Choroid plexus epithelial cell (primary cell): ENCODE measurements at regions not wholly inside any gene's neighbourhood (a gene's known extent, or its start where the extent isn't known, plus 50 kb on each side); places are given as distances from the start of the nearest gene placed in this dataset.

Experiments
- DNase-seq: peaks from one replicate; pipeline ENCODE4 v3.0.0-alpha.2; 2010; ENCODE audit warnings: low read depth
- H3K4me3 ChIP-seq: 2 replicates; pipeline ENCODE4 v1.5.1; 2011; ENCODE audit warnings: low read depth, mild to moderate bottlenecking, control low read depth, low read length, moderate library complexity
- TF ChIP-seq, protein P1 (sequence below): conservative IDR thresholded peaks from 2 replicates; pipeline ENCODE4 v1.5.1; 2011; ENCODE audit warnings: low read depth, mild to moderate bottlenecking, control low read depth, inconsistent platforms, low read length, moderate library complexity

DNA sequence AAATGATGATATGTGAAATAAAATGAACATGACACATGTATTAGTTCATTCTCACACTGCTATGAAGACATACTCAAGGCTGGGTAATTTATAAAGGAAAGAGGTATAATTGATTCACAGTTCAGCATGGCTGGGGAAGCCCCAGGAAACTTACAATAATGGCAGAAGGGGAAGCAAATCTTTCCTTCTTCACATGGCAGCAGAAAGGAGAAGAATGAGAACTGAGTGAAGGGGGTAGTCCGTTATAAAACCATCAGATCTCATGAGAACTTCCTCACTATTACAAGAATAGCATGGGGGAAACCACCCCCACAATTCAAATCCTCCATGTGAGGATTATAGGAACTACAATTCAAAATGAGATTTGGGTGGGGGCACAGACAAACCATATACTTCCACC is 243.9 kb upstream of the GYPA start:
- TF ChIP-seq, protein P1, sequence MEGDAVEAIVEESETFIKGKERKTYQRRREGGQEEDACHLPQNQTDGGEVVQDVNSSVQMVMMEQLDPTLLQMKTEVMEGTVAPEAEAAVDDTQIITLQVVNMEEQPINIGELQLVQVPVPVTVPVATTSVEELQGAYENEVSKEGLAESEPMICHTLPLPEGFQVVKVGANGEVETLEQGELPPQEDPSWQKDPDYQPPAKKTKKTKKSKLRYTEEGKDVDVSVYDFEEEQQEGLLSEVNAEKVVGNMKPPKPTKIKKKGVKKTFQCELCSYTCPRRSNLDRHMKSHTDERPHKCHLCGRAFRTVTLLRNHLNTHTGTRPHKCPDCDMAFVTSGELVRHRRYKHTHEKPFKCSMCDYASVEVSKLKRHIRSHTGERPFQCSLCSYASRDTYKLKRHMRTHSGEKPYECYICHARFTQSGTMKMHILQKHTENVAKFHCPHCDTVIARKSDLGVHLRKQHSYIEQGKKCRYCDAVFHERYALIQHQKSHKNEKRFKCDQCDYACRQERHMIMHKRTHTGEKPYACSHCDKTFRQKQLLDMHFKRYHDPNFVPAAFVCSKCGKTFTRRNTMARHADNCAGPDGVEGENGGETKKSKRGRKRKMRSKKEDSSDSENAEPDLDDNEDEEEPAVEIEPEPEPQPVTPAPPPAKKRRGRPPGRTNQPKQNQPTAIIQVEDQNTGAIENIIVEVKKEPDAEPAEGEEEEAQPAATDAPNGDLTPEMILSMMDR = no peak
- no peak for DNase-seq
- no peak overlapping the region for H3K4me3 ChIP-seq

DNA sequence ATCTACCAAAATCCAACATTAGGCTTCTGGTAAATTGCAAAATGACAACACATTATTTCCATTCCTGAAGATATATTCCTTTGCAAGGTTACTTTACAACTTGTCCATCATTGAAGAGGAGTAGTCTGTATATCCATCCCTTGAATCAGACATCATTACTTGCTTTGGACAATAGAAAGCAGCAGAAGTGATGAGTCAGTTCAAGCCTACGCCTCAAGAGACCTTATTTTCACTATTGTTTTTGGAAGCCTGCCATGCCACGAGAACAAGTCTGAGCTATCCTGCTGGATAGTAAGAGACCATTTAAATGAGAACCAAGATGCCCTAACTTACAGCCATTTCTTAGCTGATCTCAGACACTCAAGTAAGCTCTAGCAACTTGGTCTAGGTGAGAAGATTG is 246.0 kb upstream of the HHIP start:
- peak; percentile 94 for DNase-seq
- no peak overlapping the region for H3K4me3 ChIP-seq
- TF ChIP-seq, protein P1 = no peak

DNA sequence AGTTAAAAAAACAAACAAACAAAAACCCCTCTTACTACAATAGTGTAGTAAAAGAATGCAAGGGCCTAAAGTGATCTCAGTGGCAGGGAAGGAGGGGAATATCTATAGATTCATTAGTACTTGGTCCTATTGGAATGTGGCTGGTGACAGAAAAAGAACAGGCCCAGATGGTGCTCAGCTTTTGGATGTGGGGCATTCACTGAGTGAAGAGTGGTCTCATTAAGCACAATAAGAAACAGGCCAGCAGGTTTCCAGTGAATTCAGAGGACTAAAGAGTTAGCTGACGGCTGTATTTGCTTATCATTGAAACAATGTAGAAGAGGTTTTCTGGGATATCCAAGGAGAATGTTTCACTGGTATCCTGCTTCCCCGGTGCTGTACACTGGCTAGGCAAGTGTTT is 243.8 kb upstream of the HHIP start:
- TF ChIP-seq, protein P1 = no peak
- H3K4me3 ChIP-seq = no peak overlapping the region
- no peak for DNase-seq

- H3K4me3 ChIP-seq = no peak overlapping the region
- no peak for DNase-seq
- TF ChIP-seq, protein P1 = no peak
Observed at GRCh38 chr4:144402999-144403398, 243.0 kb upstream of the HHIP start.

DNA sequence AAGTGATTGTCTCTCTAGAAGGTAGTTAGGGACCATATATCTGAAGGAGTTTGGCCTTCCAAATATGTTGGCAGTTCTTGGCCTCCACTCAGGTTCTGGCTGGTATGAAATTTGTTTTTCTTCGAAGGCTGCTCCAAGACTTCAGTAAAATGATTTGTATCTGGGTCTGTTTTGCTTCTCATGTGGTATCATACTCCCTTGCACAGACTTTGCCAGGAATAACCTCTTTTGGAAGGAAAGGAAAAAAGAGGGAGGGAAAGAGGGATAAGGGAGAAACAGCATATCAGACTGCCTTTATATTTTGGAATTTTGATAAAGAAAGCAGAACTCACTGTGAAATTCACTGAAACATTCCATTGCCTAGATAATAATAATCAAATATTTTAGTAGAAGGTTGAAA is 242.1 kb upstream of the HHIP start:
- H3K4me3 ChIP-seq = no peak overlapping the region
- TF ChIP-seq, protein P1 = no peak
- DNase-seq = no peak

- TF ChIP-seq, protein P1 = no peak
- no peak overlapping the region for H3K4me3 ChIP-seq
- no peak for DNase-seq
Observed at GRCh38 chr4:144409525-144409924, 236.4 kb upstream of the HHIP start.

GRCh38 chr4:144410230-144410783 is 235.6 kb upstream of the HHIP start:
- DNase-seq = no peak
- no peak overlapping the region for H3K4me3 ChIP-seq
- TF ChIP-seq, protein P1 = no peak
